ENCODE measurements at regions not wholly inside any gene's neighbourhood (a gene's known extent, or its start where the extent isn't known, plus 50 kb on each side); places are given as distances from the start of the nearest gene placed in this dataset.
"Not testable (repeated sequence)": the region's sequence is repeated elsewhere in the genome, so short reads cannot be mapped to it uniquely, and the experiment has no call there.

- ATAC-seq (ENCODE audit: low FRiP score) (no peak), DNase-seq (ENCODE audit: low spot score) (no peak)
- TF ChIP-seq CTCF (IDR thresholded peaks at IDR 0.05): no peak
Measured at GRCh38 chr12:24517000-24517399, 431.9 kb downstream of the BCAT1 start.

GRCh38 chr12:24510581-24511125 is 438.2 kb downstream of the BCAT1 start:
- DNase-seq (ENCODE audit: low spot score) (no peak), ATAC-seq (ENCODE audit: low FRiP score) (no peak)
- TF ChIP-seq CTCF (IDR thresholded peaks at IDR 0.05): no peak

- no peak for DNase-seq (ENCODE audit: low spot score)
- TF ChIP-seq CTCF (IDR thresholded peaks at IDR 0.05): no peak
- no peak for ATAC-seq (ENCODE audit: low FRiP score)
Measured at GRCh38 chr12:24507827-24508226, 441.1 kb downstream of the BCAT1 start.

- no peak for ATAC-seq (ENCODE audit: low FRiP score)
- no peak for DNase-seq (ENCODE audit: low spot score)
- TF ChIP-seq CTCF (IDR thresholded peaks at IDR 0.05): no peak
Measured at GRCh38 chr12:24505366-24506015, 443.4 kb downstream of the BCAT1 start.

- ATAC-seq (ENCODE audit: low FRiP score); DNase-seq (ENCODE audit: low spot score): not testable (repeated sequence)
Measured at GRCh38 chr12:24503477-24503876, 445.4 kb downstream of the BCAT1 start.

- ATAC-seq (ENCODE audit: low FRiP score): no peak
- DNase-seq (ENCODE audit: low spot score): no peak
- no peak for TF ChIP-seq CTCF (IDR thresholded peaks at IDR 0.05)
Measured at GRCh38 chr12:24500831-24501230, 448.1 kb downstream of the BCAT1 start.

GRCh38 chr12:24500421-24500820 is 448.5 kb downstream of the BCAT1 start:
- no peak for DNase-seq (ENCODE audit: low spot score)
- no peak for ATAC-seq (ENCODE audit: low FRiP score)
- no peak for TF ChIP-seq CTCF (IDR thresholded peaks at IDR 0.05)

Measured in omental fat pad (tissue), 3 donors.